HG03558 (cell line): ENCODE measurements at regions not wholly inside any gene's neighbourhood (a gene's known extent, or its start where the extent isn't known, plus 50 kb on each side); places are given as distances from the start of the nearest gene placed in this dataset.

Experiments
- ATAC-seq: cut with Tn5 transposase; IDR thresholded peaks from one replicate; pipeline ENCODE4 v1.9.1; 2021; ENCODE audit warnings: moderate number of reproducible peaks; ENCODE audit not compliant: unreplicated experiment; ENCODE audit errors: extremely low read depth

DNA sequence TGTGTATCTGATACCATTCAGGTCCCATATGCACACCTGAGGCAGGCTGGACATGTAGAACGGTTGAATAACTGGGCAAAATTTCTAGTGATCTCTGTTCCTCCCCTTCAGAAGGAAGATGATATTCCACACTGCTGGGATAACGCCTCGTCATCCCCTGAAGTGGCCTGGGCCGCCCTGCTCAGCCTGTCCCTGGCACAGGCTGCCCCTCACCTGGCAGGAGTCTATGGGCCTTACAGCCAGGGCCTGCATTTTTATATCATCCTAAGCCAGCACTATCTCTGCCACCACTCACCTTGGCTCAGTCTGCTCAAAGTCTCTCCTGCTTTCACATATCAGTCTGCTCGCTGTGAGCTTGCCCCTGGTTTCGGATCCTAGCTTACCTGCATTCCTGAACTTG, 209.2 kb downstream of the CSNK2A3 start:
- no peak for ATAC-seq

DNA sequence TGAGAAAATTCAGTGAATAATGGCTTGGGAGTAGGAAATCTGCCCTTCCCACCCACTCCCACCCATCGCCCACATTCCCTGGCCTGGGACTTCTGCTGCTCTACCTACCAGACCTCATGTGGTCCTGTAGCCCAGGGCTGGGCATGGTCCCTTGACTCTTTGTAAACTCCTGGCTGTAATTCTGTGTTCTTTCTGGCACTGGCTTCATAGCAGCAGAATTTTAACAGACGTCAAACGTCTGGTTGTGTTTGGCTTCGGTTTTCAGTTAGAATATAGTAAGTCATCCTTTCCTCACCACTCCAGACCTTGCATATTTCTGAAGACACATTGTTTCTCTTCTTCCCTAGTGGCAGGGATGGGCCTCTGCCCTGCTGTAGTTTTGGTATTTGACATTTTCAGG, 210.6 kb downstream of the CSNK2A3 start:
- no peak for ATAC-seq

GRCh38 chr11:11141065-11141464, 212.0 kb downstream of the CSNK2A3 start:
- no peak for ATAC-seq

GRCh38 chr11:11140510-11140909, 212.5 kb downstream of the CSNK2A3 start:
- ATAC-seq, result no peak

GRCh38 chr11:11137339-11137738, 215.7 kb downstream of the CSNK2A3 start:
- no peak for ATAC-seq

DNA sequence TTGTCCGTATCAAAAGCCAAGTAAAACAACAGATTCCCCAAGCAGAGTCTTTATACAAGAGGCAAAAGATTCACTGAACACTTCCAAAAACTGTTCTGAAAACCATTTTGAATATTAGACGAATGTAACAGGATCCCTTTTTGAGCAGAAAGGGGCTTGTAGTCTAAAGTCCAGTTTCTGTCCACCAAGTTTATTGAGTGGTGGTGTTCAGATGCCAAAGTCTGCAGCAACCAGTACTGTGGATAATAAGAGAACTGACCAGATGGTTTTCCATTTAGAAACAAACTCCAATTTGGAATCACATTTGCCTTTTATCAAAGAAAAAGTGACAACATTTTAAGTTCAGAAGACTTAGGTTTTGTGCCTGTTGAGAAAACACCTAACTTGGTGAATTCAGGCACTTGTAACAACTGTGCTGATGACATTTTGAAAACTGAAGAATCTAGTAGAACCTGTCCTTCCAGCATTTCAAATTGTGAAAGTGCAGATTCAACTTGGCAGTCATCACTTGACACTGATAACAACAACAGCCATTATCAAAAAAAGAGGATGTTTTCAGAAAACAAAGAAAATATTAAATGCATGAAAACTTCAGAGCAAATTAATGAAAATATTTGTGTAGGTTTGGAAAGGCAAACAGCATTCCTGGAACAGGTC, 217.1 kb downstream of the CSNK2A3 start:
- ATAC-seq, result no peak

GRCh38 chr11:11129118-11129517, 223.9 kb downstream of the CSNK2A3 start:
- ATAC-seq, result no peak

GRCh38 chr11:11125618-11126017, 227.4 kb downstream of the CSNK2A3 start:
- no peak for ATAC-seq

- ATAC-seq, result no peak
Observed at GRCh38 chr11:11122749-11123148, 230.3 kb downstream of the CSNK2A3 start.

DNA sequence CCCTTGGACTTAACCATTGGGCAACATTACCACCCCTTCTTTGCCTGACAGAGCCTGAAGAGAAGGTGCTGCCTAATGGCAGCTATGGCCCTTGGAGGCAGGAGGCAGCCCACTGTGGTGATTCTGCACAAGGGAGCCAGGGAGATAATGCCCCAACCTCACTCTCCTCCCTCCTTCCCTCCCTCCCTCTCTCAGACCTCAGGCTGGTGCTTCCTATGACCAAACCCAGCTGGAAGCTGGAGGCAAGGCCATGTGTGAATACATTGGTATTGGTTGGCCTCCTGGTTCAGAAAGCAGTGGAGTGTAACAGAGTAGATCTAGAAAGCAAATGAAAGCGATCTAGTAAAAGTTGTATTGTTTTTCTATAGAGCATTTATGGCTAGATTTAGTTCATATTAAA, 233.1 kb downstream of the CSNK2A3 start:
- no peak for ATAC-seq

- ATAC-seq, result no peak
Observed at GRCh38 chr11:11117730-11118129, 235.3 kb downstream of the CSNK2A3 start.

DNA sequence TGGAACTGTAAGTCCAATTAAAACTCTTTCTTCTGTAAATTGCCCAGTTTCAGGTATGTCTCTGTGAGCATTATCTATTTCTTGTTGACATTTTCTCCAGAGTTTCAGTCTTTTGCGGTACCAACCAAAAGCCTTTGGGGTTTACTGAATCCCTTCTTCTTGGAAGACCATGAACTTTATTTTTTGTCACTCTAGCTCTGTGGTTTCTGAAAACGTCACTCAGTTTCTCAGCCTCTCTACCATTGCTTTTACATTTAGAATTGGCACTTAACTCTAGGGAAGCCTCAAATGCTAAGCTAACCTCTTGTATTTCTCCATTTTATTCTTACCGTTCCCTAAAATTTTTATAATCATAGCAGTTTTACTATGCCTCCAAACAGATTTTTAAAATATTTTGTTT, 237.6 kb downstream of the CSNK2A3 start:
- no peak for ATAC-seq

- no peak for ATAC-seq
Observed at GRCh38 chr11:11113626-11114025, 239.4 kb downstream of the CSNK2A3 start.

DNA sequence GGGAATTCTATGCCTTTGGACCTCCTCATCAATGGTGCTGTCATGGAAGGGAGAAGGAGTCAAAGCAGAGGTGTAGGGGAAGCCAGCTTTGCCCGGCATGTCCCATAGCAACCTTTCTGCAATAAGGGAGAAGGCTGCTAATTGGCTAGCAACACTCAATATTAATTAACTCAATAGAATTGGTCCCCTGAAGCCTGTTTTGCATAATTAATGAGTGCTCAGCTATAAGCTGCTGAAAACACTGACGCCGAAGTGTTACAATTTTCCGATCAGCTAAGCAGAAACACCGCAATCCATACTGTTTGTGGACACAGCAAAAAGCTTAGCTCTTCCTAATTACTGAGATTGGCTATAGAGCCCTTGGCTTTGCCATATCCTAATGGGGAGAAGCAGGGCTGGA, 245.0 kb downstream of the CSNK2A3 start:
- ATAC-seq, result no peak

DNA sequence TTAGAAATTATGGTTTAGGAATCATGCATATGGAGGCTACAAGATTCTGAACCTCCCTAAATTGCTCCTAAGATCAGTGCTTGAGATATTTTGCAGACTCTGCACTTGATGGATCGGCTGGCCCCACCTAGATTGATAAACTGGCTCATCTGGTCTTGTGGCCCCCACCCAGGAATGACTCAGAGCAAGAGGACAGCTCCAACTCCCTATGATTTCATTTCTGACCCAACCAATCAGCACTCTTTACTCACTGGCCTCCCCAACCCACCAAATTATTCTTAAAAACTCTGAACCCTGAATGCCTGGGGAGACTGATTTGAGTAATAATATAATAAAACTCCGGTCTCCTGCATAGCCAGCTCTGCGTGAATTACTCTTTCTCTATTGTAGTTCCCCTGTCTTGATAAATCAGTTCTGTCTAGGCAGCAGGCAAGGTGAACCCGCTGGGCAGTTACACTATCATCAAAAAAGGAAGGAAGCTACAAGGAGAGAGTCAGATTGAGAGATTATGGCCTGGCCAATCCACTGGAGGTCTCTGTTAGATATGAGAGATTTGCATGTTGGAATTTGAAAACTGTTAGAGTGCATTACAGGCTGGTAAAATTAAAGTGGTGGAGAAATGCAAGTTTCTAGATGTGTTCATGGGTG, 245.8 kb downstream of the CSNK2A3 start:
- no peak for ATAC-seq

- ATAC-seq, result no peak
Observed at GRCh38 chr11:11105361-11105760, 247.5 kb upstream of the ZBED5 start.

- ATAC-seq, result no peak
Observed at GRCh38 chr11:11095831-11096723, 238.2 kb upstream of the ZBED5 start.

DNA sequence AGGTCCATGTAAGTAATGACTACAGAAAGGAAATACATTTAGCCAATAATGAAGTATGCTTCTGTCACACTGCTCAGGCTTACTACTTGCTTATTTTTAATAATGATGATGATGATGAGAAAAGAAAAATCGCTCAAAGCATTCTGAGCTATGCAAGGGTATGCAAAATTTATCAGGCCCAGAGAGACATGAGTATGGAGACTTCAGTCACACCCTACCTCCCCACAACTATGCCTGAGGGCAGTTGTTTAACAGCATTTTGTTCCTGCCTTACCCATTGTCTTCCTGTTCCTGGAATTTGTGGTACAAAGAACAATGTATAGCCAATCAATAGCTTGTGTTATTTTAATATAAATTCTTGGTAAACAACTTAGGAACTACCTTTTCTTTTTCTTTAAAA, 232.6 kb upstream of the ZBED5 start:
- ATAC-seq, result no peak

GRCh38 chr11:11089805-11090204, 232.0 kb upstream of the ZBED5 start:
- ATAC-seq, result no peak

DNA sequence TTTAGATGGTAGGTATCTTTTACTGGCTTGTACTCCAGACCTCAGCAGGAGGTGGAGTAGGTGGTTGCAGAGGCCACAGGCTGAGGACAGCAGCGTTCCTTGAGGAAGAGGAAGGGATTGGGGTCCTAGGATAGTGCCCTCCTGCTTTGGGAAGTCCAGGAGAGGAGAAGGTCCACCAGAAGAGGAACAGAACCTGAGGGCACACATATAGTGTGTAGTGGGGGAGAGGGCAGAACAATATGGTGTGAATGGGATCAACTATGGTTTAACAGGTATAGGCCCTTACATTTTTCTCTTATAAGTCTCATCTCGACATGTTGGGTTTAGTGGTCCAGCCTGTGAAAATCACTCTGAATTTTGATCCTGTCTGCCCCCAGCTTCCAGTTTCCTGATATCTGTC, 229.1 kb upstream of the ZBED5 start:
- ATAC-seq, result no peak

GRCh38 chr11:11085580-11085979, 227.7 kb upstream of the ZBED5 start:
- no peak for ATAC-seq
